ENCODE measurements at regions not wholly inside any gene's neighbourhood (a gene's known extent, or its start where the extent isn't known, plus 50 kb on each side); places are given as distances from the start of the nearest gene placed in this dataset.

DNA sequence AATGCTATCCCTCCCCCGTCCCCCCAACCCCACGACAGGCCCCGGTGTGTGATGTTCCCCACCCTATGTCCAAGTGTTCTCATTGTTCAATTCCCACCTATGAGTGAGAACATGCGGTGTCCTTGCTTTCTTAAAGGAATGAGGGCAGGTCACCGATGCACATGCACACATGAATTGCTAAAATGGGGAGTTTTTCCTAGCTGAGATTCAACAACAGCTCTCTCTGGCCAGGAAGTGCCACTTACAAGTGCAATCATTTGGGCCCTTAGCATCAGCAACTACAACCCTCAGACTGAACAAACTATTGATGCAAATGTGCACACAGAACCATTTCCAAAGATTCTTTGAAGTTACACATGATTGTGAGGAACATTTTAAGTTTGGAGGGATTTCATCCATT is 95.7 kb upstream of the IQCM start:
- peaks cover 11% of the 10 kb centered on the region; the same call in 2 of the 3 replicates for H3K4me1 Mint-ChIP-seq
- TF ChIP-seq STAT1 (IDR thresholded peaks at IDR 0.05; ENCODE audit: unreplicated experiment) (no peak), ZNF331 (CRISPR knock-in tag; IDR thresholded peaks at IDR 0.05; ENCODE audit: low read depth) (no peak), EZH2phosphoT487 (IDR thresholded peaks at IDR 0.05; ENCODE audit: unreplicated experiment) (no peak), NANOG (IDR thresholded peaks at IDR 0.05; ENCODE audit: borderline replicate concordance) (no peak), POLR2AphosphoS5 (IDR thresholded peaks at IDR 0.05; ENCODE audit: low read depth) (no peak), ZNF114 (CRISPR knock-in tag; IDR thresholded peaks at IDR 0.05) (no peak), CREB1 (CRISPR knock-in tag; IDR thresholded peaks at IDR 0.05; ENCODE audit: low read depth) (no peak), EZH2 (IDR thresholded peaks at IDR 0.05; ENCODE audit: low read depth, unreplicated experiment) (no peak), JUNB (IDR thresholded peaks at IDR 0.05; ENCODE audit: unreplicated experiment) (no peak)
- TF ChIP-seq, protein P1, sequence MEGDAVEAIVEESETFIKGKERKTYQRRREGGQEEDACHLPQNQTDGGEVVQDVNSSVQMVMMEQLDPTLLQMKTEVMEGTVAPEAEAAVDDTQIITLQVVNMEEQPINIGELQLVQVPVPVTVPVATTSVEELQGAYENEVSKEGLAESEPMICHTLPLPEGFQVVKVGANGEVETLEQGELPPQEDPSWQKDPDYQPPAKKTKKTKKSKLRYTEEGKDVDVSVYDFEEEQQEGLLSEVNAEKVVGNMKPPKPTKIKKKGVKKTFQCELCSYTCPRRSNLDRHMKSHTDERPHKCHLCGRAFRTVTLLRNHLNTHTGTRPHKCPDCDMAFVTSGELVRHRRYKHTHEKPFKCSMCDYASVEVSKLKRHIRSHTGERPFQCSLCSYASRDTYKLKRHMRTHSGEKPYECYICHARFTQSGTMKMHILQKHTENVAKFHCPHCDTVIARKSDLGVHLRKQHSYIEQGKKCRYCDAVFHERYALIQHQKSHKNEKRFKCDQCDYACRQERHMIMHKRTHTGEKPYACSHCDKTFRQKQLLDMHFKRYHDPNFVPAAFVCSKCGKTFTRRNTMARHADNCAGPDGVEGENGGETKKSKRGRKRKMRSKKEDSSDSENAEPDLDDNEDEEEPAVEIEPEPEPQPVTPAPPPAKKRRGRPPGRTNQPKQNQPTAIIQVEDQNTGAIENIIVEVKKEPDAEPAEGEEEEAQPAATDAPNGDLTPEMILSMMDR (conservative IDR thresholded peaks at IDR 0.05; ENCODE audit: low read depth in 2 of 2) = no peak
- TF ChIP-seq, protein P2, sequence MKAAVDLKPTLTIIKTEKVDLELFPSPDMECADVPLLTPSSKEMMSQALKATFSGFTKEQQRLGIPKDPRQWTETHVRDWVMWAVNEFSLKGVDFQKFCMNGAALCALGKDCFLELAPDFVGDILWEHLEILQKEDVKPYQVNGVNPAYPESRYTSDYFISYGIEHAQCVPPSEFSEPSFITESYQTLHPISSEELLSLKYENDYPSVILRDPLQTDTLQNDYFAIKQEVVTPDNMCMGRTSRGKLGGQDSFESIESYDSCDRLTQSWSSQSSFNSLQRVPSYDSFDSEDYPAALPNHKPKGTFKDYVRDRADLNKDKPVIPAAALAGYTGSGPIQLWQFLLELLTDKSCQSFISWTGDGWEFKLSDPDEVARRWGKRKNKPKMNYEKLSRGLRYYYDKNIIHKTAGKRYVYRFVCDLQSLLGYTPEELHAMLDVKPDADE (IDR thresholded peaks at IDR 0.05) = no peak
- TF ChIP-seq, protein P3, sequence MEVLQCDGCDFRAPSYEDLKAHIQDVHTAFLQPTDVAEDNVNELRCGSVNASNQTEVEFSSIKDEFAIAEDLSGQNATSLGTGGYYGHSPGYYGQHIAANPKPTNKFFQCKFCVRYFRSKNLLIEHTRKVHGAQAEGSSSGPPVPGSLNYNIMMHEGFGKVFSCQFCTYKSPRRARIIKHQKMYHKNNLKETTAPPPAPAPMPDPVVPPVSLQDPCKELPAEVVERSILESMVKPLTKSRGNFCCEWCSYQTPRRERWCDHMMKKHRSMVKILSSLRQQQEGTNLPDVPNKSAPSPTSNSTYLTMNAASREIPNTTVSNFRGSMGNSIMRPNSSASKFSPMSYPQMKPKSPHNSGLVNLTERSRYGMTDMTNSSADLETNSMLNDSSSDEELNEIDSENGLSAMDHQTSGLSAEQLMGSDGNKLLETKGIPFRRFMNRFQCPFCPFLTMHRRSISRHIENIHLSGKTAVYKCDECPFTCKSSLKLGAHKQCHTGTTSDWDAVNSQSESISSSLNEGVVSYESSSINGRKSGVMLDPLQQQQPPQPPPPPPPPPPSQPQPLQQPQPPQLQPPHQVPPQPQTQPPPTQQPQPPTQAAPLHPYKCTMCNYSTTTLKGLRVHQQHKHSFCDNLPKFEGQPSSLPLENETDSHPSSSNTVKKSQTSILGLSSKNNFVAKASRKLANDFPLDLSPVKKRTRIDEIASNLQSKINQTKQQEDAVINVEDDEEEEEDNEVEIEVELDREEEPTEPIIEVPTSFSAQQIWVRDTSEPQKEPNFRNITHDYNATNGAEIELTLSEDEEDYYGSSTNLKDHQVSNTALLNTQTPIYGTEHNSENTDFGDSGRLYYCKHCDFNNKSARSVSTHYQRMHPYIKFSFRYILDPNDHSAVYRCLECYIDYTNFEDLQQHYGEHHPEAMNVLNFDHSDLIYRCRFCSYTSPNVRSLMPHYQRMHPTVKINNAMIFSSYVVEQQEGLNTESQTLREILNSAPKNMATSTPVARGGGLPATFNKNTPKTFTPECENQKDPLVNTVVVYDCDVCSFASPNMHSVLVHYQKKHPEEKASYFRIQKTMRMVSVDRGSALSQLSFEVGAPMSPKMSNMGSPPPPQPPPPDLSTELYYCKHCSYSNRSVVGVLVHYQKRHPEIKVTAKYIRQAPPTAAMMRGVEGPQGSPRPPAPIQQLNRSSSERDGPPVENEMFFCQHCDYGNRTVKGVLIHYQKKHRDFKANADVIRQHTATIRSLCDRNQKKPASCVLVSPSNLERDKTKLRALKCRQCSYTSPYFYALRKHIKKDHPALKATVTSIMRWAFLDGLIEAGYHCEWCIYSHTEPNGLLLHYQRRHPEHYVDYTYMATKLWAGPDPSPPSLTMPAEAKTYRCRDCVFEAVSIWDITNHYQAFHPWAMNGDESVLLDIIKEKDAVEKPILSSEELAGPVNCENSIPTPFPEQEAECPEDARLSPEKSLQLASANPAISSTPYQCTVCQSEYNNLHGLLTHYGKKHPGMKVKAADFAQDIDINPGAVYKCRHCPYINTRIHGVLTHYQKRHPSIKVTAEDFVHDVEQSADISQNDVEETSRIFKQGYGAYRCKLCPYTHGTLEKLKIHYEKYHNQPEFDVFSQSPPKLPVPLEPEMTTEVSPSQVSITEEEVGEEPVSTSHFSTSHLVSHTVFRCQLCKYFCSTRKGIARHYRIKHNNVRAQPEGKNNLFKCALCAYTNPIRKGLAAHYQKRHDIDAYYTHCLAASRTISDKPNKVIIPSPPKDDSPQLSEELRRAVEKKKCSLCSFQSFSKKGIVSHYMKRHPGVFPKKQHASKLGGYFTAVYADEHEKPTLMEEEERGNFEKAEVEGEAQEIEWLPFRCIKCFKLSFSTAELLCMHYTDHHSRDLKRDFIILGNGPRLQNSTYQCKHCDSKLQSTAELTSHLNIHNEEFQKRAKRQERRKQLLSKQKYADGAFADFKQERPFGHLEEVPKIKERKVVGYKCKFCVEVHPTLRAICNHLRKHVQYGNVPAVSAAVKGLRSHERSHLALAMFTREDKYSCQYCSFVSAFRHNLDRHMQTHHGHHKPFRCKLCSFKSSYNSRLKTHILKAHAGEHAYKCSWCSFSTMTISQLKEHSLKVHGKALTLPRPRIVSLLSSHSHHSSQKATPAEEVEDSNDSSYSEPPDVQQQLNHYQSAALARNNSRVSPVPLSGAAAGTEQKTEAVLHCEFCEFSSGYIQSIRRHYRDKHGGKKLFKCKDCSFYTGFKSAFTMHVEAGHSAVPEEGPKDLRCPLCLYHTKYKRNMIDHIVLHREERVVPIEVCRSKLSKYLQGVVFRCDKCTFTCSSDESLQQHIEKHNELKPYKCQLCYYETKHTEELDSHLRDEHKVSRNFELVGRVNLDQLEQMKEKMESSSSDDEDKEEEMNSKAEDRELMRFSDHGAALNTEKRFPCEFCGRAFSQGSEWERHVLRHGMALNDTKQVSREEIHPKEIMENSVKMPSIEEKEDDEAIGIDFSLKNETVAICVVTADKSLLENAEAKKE (CRISPR knock-in tag; IDR thresholded peaks at IDR 0.05) = no peak
- TF ChIP-seq, protein P4, sequence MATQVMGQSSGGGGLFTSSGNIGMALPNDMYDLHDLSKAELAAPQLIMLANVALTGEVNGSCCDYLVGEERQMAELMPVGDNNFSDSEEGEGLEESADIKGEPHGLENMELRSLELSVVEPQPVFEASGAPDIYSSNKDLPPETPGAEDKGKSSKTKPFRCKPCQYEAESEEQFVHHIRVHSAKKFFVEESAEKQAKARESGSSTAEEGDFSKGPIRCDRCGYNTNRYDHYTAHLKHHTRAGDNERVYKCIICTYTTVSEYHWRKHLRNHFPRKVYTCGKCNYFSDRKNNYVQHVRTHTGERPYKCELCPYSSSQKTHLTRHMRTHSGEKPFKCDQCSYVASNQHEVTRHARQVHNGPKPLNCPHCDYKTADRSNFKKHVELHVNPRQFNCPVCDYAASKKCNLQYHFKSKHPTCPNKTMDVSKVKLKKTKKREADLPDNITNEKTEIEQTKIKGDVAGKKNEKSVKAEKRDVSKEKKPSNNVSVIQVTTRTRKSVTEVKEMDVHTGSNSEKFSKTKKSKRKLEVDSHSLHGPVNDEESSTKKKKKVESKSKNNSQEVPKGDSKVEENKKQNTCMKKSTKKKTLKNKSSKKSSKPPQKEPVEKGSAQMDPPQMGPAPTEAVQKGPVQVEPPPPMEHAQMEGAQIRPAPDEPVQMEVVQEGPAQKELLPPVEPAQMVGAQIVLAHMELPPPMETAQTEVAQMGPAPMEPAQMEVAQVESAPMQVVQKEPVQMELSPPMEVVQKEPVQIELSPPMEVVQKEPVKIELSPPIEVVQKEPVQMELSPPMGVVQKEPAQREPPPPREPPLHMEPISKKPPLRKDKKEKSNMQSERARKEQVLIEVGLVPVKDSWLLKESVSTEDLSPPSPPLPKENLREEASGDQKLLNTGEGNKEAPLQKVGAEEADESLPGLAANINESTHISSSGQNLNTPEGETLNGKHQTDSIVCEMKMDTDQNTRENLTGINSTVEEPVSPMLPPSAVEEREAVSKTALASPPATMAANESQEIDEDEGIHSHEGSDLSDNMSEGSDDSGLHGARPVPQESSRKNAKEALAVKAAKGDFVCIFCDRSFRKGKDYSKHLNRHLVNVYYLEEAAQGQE (IDR thresholded peaks at IDR 0.05; ENCODE audit: unreplicated experiment) = no peak
- no peak for ATAC-seq

More for the DNA sequence above, 95.7 kb upstream of the IQCM start:
- Mint-ChIP-seq H3K9me3 (no peaks in the 10 kb centered on the region), H3K27ac (no peak overlapping the region), H3K27me3 (ENCODE audit: insufficient read depth, low read depth, poor library complexity) (no peaks in the 10 kb centered on the region), H3K4me3 (no peak overlapping the region), H3K36me3 (ENCODE audit: low read depth) (no peaks in the 10 kb centered on the region; the same call in 2 of the 3 replicates)
- Histone ChIP-seq H3K36me3 (ENCODE audit: insufficient read depth) (no peaks in the 10 kb centered on the region), H3K4me3 (no peak overlapping the region), H3F3A (replicated peaks; ENCODE audit: low read depth) (no peaks in the 10 kb centered on the region), H4K20me1 (replicated peaks; ENCODE audit: insufficient read depth) (no peaks in the 10 kb centered on the region), H3K9me2 (ENCODE audit: insufficient read depth) (no peaks in the 10 kb centered on the region; the same call in 1 of the 2 replicates), H3K79me2 (replicated peaks; ENCODE audit: insufficient read depth) (no peaks in the 10 kb centered on the region), H2AFZ (no peak overlapping the region), H3K27ac (ENCODE audit: low read depth) (no peak overlapping the region), H3K4me2 (no peak overlapping the region), H3K4me1 (ENCODE audit: insufficient read depth) (no peaks in the 10 kb centered on the region), H3K27me3 (ENCODE audit: insufficient read depth) (no peaks in the 10 kb centered on the region)
- DNase-seq (ENCODE audit: low spot score) = no peak
